Epidermal melanocyte (primary cell): ENCODE measurements at regions not wholly inside any gene's neighbourhood (a gene's known extent, or its start where the extent isn't known, plus 50 kb on each side); places are given as distances from the start of the nearest gene placed in this dataset.
"Not testable (repeated sequence)": the region's sequence is repeated elsewhere in the genome, so short reads cannot be mapped to it uniquely, and the experiment has no call there.

Experiments used
- DNase-seq: peaks from one replicate; pipeline ENCODE4 v3.0.0; 2011; ENCODE audit warnings: low spot score; ENCODE audit not compliant: insufficient read length

DNA sequence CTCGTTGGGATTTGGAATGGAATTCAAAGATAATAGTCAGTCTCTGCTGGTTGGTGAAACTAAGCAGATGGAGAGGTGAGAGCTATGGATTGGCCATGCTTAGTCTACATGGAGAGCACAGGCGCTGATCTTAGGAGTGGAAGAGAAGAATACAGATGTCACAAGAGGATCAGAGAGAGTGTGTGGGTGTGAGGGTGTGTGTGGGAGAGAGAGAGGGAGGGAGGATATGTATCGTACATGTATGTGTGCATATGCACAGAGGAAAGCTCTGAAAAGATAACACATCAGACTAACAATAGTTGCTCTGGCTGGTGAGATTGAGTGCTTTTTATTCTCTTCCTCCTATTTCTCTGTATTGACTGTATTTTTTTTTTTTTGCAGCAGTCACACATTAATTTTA lies 686.2 kb upstream of the TBX3 start:
- no peak for DNase-seq

DNA sequence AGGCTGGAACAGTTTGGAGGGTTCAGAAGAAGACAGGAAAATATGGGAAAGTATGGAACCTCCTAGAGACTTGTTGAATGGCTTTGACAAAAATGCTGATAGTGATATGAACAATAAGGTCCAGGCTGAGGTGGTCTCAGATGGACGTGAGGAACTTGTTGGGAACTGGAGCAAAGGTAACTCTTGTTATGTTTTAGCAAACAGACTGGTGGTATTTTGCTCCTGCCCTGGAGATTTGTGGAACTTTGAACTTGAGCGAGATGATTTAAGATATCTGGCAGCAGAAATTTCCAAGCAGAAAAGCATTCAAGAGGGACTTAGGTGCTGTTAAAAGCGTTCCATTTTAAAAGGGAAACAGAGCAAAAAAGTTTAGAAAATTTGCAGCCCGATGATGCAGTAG lies 682.3 kb upstream of the TBX3 start:
- not testable (repeated sequence) for DNase-seq

DNA sequence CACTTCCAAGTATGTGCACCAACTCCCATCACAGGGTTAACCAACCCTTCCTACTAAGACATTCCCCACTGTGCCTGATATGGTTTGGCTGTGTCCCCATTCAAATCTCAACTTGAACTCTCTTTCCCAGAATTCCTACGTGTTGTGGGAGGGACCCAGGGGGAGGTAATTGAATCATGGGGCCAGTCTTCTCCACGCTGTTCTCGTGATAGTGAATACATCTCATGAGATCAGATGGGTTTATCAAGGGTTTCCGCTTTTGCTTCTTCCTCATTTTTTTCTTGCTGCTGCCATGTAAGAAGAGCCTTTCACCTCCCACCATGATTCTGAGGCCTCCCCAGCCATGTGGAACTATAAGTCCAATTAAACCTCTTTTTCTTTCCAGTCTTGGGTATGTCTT lies 681.8 kb upstream of the TBX3 start:
- not testable (repeated sequence) for DNase-seq

DNA sequence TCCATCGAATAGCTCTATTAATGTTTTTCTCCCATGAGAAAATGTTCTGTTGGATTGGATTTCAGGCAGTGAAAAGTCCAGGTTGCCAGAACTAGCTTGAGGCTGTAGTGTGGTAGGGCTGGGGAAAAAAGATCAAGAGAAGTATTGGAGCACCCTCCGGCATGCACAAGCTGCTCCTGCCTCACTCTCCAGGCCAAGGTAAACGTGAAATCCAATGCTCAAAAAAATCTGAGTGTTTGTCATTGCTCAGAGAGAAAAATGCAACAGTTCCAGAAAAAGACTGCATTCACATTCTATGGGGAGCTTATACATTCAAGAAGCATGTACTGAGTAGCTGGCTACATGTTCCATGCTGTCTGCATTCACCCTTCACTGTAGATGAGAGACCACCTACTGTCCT lies 680.9 kb upstream of the TBX3 start:
- DNase-seq, result no peak

DNA sequence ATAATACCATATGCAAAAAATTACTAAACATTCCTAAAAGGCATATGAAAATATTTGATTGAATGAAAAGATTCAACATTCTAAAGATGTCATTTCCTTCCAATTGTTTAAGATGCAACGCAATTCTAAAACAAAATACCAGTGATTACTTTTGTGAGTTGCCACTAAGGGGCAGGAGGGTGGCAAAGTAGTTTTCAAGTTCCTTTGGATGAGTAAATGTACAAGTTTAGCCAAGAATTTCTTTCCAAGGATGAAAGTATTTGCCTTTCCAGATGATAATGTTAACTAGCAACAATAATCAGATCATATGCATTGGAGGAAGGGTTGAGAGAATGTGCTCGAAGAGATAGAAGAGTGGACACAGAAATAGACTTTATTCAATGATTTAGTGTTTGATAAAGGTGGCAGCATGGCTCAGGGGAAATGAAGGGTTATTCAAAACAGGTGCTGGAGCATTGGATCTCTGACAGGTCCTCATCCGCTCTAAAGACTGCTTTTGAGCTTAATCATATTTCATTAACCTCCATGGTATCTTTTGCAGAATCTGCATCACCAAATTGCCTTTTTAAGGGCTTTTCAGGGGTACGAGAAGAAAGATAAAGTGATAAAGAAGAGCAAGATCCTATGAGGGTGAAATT lies 678.5 kb upstream of the TBX3 start:
- DNase-seq, result no peak

DNA sequence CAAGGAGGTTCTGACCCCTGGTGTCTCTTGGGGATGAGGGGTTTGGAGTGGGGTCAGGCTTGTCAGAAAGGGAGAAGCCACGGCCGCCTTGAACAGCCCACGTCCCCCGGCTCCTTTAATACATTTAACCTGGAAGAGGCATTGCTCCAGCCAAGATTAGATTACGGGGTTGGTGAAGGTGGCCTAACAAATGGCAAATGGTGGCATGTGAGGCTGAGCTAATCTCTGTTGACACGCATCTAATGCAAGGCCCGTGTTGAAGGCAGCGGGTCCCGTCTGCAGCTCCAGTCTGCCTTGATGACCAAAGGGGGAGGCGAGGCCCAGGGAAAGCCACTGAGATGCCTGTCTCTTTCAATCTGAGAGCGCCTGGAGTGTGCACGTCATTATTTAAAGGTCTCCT lies 673.7 kb upstream of the TBX3 start:
- no peak for DNase-seq

DNA sequence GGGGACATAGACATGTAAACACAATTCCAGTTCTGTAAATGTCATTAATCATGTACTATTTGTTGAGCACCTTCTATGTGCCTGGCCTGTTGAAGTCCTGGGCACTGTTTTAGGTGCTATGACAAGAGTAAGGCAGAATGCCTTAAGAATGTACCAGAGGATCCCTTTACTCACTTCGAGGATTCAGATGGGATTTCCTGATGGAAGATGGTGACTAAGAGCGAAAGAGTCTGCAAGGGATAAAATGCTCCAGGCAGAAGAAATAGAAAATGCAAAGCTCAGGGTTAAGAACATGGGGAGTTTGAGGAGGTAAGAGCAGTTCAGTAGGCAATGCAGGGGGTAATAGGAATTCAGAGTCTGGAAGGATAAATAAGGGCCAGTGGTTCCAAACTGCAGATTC lies 671.3 kb upstream of the TBX3 start:
- no peak for DNase-seq

DNA sequence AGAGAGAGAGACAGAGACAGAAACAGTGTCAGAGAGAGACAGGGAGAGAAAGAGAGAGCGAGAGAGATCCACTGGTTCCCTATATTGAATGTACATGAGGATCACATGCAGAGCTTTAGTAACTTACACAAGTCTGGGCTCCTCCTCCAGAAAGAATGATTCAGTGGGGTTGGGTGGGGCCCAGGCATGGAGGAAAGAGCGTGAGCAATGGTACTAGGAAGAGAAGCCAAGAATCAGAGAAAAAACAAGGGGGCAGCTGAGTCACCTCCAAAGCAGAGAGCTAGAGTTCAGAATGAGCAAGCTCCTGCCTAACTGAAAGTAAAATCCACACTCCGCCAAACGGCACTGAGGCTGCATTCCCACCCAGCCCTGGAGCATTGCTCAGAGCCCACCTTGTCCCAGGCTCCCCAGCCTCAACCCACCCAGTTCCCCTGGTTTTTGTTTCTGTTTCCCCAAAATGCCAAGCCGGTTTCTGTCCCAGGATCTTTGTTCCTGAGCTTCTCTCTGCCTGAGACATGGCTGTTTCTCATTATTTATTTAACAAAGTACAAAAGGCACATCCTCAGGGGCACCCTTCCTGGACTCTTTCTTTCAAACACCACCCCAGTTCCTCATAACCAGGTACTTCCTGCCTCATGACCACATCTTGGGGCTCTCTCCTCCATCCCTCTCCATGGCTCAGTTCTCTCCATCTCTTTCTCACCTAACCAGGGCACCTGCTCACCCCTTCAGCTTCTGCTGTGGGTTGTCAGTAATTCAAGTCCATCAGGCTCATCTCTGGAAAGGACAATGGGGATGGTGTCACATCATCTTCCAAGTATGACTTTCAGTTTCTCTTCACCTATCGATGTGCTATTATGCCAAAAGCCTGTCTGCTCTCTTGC lies 670.3 kb upstream of the TBX3 start:
- DNase-seq, result peak; percentile 64

DNA sequence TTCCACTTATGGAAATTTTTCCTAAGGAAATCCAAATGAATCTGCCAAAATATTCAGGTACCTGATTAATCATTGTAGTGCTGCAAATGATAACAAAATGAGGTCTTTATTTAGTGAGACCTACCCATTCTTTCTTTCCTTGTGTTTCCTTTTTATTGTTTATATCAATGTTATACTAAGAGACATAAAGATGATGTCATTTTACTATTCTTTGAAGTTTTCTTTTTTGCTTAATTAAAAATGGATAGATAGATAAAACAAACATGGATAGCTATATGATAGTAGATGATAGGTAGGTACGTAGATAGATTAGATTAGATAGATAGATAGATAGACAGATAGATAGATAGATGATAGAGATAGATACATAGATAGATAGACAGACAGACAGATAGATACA lies 669.5 kb upstream of the TBX3 start:
- DNase-seq, result no peak

DNA sequence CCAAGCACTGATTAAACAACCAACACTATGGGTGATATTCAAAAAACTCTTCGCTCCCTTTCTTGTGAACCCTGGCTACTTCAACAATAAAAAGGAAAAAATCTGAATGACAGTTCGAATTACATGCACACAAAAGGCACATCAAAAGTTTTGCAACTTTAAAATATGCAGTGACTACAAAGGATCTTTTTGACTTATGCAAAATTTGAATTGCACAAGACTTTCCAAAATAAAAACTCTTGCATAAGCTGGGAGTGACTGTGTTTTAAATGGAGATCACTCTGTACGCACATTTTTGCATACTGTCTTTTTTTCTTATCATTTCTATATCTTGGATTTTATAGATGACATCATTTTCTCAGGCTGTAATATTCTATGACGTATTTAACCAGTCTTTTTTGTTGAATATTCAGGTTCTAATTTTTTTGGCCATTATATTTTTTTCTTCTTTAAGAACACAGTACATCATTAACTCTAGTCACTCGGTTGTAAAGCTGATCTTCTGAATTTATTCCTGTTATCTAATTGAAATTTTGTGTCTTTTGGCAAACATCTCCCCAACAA lies 667.6 kb upstream of the TBX3 start:
- DNase-seq, result no peak

DNA sequence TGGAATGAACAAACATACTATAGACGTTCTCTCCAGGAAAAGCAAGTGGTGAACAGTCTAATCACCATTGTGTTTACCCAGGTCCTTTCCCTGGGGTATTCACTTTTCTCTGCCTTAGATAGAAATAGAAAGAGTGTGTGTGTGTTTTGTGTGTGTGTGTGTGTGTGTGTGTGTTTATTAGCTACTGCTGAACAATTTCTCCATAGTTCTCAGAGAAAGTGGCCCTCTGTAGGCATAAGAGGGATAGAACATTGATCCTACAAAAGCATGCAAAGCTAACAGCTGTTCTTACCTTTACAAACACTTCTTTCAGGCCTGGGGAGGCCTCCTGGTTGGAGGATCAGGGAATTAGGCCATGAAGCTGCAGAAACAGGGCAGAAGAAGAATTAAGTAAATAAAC lies 665.7 kb upstream of the TBX3 start:
- DNase-seq, result no peak

DNA sequence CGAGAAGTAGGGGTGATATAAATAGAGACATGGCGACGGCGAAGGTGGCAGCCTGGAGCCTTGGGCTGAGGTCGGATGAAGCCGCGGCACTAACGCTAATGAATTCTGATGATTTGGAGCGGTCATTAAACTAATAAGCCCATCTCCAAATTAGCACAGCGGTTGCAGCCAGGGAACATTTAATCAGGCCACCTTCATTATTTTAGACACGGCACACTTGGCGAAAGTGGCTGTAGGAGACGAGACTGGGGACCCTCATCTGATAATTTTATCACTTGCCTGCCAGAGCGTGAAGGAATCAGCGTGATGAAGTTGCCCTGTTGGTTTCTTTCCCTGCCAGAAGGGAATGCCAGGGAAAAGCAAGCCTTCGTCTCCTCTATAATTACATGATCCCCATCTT lies 664.3 kb upstream of the TBX3 start:
- DNase-seq, result no peak

DNA sequence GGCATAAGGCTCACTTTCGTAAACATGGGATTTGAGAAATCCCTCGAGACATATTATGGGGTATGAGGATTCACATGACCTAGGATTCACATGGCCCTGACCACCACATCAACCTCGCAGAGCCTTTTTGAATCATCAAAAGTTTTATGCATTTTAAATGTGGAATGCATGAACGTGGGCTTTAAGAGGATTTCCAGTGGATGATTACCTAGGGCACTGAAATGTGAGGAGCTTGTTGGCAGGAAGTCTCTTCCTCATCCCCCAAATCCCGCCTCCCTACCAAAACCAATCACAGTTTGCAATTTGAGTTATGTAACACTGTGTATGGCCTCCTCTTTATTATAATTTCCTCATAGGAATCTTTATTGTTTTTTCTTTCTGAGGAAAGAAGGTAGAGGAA lies 659.6 kb upstream of the TBX3 start:
- no peak for DNase-seq

DNA sequence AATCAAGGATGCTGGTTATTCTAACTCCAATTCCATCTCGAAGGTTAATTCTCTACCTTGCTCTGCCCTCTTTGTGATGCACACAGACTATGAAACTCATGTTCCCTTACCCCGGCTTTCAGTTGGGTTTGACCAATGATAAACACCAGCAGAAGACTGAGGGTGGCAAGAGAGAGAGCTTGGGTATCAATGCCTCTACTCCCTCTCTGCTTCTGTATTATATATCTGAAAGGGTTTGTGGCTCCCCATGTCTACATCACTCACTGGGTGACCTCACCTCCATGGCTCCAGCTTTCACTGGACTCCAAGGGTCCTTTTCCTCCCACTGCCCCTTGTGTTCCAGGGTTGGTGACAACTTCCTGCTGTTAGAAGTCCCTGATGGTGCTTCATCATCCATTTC lies 659.0 kb upstream of the TBX3 start:
- DNase-seq, result no peak

DNA sequence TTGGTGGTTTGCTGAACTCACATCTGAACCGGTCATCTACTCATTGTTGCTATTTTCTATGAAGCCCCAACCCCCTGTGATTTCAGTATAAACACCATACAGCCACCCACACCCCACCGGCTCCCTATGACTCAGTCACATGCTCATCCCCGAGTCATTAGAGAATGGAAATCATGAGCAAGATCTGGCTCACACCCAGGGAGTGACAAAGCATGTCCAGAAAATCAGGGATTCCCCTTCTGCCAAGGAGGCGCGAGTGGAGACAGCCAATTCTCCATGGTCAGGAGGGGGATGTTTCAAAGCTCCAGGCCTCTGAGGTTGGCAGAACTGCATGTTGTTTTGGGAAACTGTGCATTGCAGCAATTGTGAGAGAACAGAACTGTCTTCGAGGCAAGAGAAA lies 657.5 kb upstream of the TBX3 start:
- DNase-seq, result peak; percentile 72

DNA sequence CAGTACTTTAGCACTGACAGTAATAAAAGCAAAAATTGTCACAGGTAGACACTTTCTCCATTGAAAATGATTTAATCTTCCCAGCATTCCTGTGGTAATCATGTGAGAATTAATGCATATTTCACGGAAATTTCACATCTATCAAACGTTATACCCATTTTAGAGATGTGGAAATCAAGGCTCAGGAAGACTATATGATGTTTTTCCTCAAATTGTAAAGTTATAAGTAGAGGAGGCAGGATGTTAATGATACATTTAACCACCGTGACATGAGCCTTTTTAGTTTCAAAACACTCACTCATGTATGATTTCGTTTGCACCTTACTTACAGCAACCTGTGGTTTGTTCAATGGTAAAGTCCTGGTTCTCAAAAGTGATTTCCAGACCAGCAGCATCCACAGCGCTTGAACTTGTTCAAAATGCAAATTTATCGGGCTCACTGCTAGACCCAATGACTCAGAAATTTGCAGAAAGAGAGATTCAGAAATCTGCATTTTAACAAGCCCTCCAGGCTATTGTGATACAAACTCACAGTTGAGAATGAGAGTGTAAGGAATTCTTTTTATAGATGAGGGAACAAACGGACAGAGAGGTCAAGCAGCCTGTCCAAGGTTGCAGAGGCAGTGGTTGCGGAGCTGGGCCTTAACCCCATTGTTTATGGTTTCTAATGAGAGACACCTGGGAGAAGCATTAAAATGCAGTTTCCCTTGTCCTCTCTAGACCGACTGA lies 654.8 kb upstream of the TBX3 start:
- DNase-seq, result no peak

DNA sequence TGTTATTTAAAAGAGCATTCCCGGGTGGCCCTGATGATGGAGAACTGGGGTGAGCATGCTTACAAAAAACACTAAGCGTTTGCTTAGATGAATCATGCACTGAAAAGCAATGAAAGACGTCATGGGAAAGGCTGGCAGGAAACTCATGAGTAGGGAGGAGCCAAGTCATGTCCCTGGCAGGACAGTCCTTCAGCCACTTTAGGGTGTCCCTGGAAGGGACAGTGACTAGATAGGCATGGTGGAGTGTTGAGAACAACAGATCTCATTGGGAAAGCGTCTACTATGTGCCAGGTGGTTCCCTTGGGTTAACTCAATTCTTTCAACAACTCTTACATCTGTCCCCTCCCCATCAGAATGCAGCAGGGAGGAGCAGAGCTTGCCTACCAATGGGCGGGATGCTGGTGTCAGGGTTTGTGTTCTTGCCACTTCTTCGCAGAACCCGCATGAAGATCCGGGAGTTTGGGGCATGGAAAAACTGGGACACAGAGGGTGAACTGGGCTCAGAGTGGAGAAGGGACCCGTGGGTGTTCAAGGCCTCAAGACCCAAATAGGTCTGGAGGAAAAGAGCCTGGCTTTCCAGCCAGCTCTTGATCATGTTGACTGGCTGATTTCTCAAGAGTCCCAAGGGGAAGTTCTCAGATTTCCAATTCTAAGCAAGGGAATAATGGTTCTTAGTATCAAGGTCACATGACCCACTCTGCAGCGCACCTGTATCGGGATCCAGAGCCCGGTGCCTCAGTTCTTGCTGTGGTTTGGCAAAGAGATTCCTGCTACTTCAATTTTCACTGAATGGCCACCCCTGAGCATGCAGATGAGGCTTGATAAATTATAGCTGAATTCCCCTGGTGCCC lies 653.9 kb upstream of the TBX3 start:
- peak; percentile 61 for DNase-seq

DNA sequence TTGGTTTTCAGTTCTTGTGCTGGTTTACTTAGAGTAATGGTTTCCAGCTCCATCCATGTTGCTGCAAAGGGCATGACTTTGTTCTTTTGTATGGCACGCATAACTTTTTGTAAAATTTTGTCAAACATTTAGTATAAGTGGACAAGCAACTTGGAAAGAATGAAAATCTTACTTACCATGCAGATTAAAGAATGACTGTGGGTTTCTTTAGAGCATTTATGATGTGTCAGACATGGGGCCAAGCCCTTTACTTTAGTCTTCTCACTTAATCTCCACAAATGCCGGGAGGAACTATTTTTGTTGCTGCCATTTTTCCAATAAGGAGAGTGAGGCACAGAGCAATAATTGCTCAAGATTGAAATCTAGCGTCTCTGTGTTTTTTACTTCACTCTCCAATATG lies 652.5 kb upstream of the TBX3 start:
- no peak for DNase-seq

DNA sequence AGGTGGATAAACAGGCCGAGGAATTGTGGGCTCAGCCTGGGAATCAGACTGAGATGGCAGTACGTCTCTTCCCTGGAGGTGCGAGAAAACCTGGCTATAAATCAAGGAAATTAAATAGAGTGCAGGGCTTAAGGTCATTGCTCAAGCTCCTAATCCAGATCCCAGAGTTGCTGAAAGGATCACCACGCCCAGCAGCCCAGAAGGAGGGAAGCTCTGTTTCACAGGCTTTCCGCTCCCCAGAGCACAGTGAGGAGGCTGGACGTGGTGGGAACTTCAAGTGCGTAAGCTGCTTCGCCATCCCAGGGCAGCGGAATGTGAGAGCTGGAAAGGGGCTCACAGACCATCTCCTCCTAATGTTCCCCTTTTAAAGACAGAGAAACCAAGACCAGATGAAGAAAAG lies 651.6 kb upstream of the TBX3 start:
- no peak for DNase-seq

DNA sequence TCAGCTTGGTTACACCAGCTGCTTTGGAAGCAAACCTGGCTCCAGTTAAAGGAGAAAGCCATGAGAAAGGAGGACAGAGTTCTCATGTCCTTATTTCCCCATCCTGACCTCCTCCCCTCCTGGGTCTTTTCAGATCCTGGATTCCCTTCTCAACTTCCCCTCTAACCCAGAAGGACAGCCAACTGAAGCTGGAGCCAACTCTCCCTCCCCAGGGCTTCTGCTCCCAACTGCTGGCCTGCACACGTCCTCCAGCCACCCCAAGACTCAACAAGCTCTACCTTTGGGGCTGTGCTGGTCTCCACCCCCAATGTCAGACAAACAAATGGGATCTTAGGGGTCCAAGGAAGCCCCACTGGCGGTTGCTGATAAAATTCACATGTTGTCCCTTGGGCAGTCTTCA lies 651.1 kb upstream of the TBX3 start:
- no peak for DNase-seq

DNA sequence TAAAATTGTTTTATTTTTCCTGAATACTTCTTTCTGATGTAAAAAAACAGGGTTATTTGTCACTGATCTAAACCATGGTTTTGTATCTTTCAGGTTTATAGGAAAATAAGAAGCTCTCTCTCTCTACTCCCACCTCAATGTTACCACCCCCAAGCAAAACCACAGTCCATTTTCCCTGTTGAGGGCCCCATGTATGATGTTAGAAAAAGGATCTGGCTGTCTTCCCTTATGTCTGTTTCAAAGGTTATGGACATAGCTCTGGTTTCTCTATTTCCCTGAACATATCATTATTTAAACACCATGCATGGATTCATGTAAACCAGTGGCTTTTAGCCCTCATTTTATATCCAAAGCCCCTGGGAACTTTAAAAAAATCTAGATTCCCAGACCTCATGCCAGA lies 649.0 kb upstream of the TBX3 start:
- DNase-seq, result no peak
